ENCODE measurements at regions not wholly inside any gene's neighbourhood (a gene's known extent, or its start where the extent isn't known, plus 50 kb on each side); places are given as distances from the start of the nearest gene placed in this dataset.

GRCh38 chr1:184903111-184903692 lies 71.1 kb downstream of the NIBAN1 start:
- Histone ChIP-seq H3K27ac (ENCODE audit: extremely low read length, insufficient read depth, low read length) (no peak overlapping the region), H2AFZ (ENCODE audit: low read length) (no peak overlapping the region), H3K36me3 (replicated peaks in 1 of 2; ENCODE audit: control insufficient read depth in 1 of 2, insufficient read depth in 2 of 2, low read length in 2 of 2) (no peaks in the 10 kb centered on the region), H3K9ac (ENCODE audit: insufficient read depth, low read depth, low read length) (no peak overlapping the region), H3K4me2 (ENCODE audit: low read depth, low read length) (no peak overlapping the region), H3K4me3 (replicated peaks in 1 of 3; ENCODE audit: insufficient read depth in 1 of 3, low read depth in 2 of 3, low read length in 3 of 3) (no peak overlapping the region), H3K27me3 (ENCODE audit: control insufficient read depth in 1 of 2, insufficient read depth in 2 of 2, low read length in 2 of 2) (peaks cover 0 to 8% of the 10 kb centered on the region in 2 experiments; a peak in 3 of 5 replicates), H3K9me3 (ENCODE audit: low read length) (no peaks in the 10 kb centered on the region), H3K79me2 (ENCODE audit: insufficient read depth, low read length) (no peaks in the 10 kb centered on the region), H4K20me1 (ENCODE audit: insufficient read depth, low read length) (no peaks in the 10 kb centered on the region), H3K4me1 (ENCODE audit: insufficient read depth, low read length) (no peaks in the 10 kb centered on the region)
- DNase-seq (ENCODE audit: low spot score) = no peak
- in situ Hi-C loops (cut with HindIII; ENCODE audit: extremely low pct_ligation_motif_present, low pct_unique_long_range_greater_than_20kb) (no loop called here), intact Hi-C loops (cut with micrococcal nuclease; ENCODE audit: unreplicated experiment) (no loop called here)
- WGBS (ENCODE audit: low lambda C conversion rate) = 0% methylated on average over 1 of the region's 2 CpGs
- CTCF ChIA-PET (ENCODE audit: low intra/inter-chr PET ratio, low total read pairs) = no interaction called here
- POLR2A ChIA-PET = no interaction called here
- ATAC-seq = no peak
- FAIRE-seq = no peak
- no TSS peak for BruUV-seq (replicated peaks)
- TF ChIP-seq IRX3 (CRISPR knock-in tag; IDR thresholded peaks at IDR 0.05; ENCODE audit: borderline replicate concordance, low read depth) (no peak), ZNF264 (CRISPR knock-in tag; IDR thresholded peaks at IDR 0.05) (no peak), CBX5 (CRISPR knock-in tag; IDR thresholded peaks at IDR 0.05; ENCODE audit: borderline replicate concordance) (no peak), IKZF5 (CRISPR knock-in tag; IDR thresholded peaks at IDR 0.05) (no peak), ZFP41 (CRISPR knock-in tag; IDR thresholded peaks at IDR 0.05; ENCODE audit: borderline replicate concordance) (no peak), GPN1 (CRISPR knock-in tag; IDR thresholded peaks at IDR 0.05; ENCODE audit: borderline replicate concordance) (no peak), ZNF816 (CRISPR knock-in tag; IDR thresholded peaks at IDR 0.05; ENCODE audit: borderline replicate concordance) (no peak), CREM (IDR thresholded peaks at IDR 0.05) (no peak), CREM (CRISPR knock-in tag; IDR thresholded peaks at IDR 0.05) (no peak), DBP (CRISPR knock-in tag; IDR thresholded peaks at IDR 0.05; ENCODE audit: not compliant biosample characterization) (no peak), KAT7 (CRISPR knock-in tag; IDR thresholded peaks at IDR 0.05; ENCODE audit: borderline replicate concordance) (no peak), ZNF891 (CRISPR knock-in tag; IDR thresholded peaks at IDR 0.05) (no peak)
